ENCODE measurements at regions not wholly inside any gene's neighbourhood (a gene's known extent, or its start where the extent isn't known, plus 50 kb on each side); places are given as distances from the start of the nearest gene placed in this dataset.

DNA sequence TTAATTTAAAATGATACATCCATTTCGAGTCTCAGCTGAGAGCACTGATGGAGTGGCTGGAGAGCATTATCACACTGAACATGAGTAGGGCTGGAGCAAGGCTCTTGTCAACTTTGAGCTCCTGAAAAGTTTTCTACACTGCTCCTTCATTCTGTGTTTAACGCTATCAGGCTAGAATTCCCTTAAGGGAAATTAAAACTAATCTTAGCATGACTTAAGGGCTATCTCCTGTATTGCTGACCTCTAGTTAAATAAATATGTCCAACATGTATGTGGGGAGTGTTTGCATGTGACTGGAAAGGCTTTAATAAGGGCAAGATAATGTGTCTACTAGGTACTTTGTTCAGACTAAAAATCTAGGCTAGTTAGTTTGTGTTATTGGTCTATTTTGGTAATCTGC, 116.7 kb upstream of the CAND1 start:
- TF ChIP-seq, protein P1, sequence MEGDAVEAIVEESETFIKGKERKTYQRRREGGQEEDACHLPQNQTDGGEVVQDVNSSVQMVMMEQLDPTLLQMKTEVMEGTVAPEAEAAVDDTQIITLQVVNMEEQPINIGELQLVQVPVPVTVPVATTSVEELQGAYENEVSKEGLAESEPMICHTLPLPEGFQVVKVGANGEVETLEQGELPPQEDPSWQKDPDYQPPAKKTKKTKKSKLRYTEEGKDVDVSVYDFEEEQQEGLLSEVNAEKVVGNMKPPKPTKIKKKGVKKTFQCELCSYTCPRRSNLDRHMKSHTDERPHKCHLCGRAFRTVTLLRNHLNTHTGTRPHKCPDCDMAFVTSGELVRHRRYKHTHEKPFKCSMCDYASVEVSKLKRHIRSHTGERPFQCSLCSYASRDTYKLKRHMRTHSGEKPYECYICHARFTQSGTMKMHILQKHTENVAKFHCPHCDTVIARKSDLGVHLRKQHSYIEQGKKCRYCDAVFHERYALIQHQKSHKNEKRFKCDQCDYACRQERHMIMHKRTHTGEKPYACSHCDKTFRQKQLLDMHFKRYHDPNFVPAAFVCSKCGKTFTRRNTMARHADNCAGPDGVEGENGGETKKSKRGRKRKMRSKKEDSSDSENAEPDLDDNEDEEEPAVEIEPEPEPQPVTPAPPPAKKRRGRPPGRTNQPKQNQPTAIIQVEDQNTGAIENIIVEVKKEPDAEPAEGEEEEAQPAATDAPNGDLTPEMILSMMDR (conservative IDR thresholded peaks at IDR 0.05): no peak
- no peak for TF ChIP-seq ZFX (IDR thresholded peaks at IDR 0.05)

DNA sequence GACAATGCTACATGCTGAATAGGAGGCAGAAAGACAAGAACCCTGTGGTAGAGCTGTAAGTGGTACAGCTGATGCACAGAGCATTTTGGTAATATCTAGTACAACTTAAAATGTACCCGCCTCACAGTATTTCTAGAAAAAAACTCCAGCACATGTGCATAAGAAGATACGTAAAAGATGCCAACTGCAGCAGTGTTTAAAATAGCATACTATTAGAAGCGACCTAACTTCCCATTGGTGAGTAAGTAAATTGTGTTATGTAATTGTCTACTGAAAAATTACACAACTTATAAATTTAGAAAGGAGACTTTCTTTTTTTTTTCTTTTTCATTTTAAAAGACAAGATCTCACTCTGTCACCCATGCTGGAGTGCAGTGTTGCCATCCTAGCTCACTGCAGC, 114.3 kb upstream of the CAND1 start:
- no peak overlapping the region for H3K27ac ChIP-seq
- TF ChIP-seq ZFX (IDR thresholded peaks at IDR 0.05): no peak
- TF ChIP-seq, protein P1 (conservative IDR thresholded peaks at IDR 0.05): no peak

More for the DNA sequence above, 116.7 kb upstream of the CAND1 start:
- no peak overlapping the region for H3K27ac ChIP-seq

DNA sequence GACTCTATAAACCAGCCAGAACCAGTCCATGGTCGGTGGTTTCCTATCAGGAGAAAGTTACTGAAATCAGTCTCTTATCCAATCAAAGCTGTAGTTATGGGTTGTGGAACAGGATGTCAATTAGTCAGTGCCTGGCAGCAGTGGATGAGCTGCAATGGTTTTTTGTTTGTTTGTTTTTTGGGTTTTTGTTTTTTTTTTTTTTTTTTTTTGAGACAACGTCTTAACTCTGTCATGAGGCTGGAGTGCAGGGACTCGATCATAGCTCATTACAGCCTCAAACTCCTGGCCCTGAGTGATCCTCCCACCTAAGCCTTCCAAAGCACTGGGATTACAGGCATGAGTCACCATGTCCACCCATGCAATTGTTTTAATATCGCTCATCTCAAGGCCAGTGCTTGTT, 113.3 kb upstream of the CAND1 start:
- TF ChIP-seq, protein P1 (conservative IDR thresholded peaks at IDR 0.05): no peak
- TF ChIP-seq ZFX (IDR thresholded peaks at IDR 0.05): no peak

DNA sequence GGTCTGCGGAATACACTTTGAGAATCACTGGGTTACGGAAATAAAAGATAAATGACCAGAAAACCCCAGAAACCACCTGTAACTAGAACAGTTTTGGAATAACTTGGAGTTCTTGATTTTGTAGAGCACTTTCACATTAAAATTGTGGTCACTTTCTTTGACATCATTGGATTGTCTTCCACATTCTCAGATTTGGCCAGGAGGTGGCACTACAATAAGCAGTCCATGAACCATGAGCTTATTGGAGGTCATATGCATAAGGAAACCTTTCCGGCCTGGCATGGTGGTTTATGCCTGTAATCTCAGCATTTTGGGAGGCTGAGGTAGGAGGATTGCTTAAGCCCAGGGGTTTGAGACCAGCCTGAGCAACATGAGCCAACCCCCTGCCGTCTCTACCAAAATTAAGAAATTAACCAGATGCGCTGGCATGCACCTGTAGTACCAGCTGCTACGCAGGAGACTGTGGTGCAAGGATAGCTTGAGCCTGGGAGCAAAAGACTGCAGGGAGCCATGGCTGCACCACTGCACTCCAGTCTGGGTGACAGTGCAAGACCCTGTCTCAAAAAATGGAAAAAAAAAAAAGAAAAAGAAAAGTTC, 107.7 kb upstream of the CAND1 start:
- TF ChIP-seq ZFX (IDR thresholded peaks at IDR 0.05): no peak
- TF ChIP-seq, protein P1 (conservative IDR thresholded peaks at IDR 0.05): peak; percentile 82
- H3K27ac ChIP-seq: no peak overlapping the region

More for the DNA sequence above, 113.3 kb upstream of the CAND1 start:
- H3K27ac ChIP-seq: no peak overlapping the region

DNA sequence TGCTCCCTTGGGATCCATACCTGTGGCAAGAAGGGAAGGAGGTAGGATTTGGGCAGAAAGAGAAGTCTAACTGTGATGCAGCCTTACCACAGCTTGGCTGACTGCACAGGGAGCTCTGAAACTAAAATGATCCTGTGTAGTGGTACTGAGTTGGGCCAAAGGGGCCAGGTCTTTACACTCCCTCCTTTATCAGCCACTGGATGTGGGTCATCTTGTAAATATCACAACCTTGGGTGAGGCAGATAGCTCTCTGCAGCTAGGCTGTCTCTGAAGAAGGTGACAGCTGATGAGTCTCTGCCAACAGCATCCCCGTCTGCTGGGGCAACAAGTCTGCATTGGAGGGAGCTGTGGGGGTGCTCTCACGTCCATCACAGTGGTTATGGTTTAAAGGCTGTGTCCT, 95.9 kb upstream of the CAND1 start:
- H3K27ac ChIP-seq: no peak overlapping the region
- no peak for TF ChIP-seq ZFX (IDR thresholded peaks at IDR 0.05)
- TF ChIP-seq, protein P1 (conservative IDR thresholded peaks at IDR 0.05): no peak

DNA sequence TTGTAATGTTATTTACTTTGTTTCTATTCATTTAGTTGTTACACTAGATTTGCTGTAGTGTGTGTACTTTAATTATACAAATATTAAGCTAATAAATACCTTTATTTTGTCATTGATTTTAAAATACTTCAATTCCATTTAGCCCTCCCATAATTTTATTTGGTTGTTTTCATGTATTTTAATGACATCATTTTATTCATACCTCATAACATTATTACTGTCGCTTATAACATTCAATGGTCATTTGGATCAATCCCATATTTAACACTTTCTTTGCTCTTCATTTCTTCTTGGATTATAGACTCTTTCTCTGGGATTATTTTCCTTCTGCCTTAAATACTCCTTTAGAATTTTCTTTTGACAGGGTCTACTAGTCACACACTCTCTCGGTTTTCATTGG, 86.6 kb upstream of the CAND1 start:
- no peak overlapping the region for H3K27ac ChIP-seq
- TF ChIP-seq, protein P1 (conservative IDR thresholded peaks at IDR 0.05): no peak
- TF ChIP-seq ZFX (IDR thresholded peaks at IDR 0.05): no peak

DNA sequence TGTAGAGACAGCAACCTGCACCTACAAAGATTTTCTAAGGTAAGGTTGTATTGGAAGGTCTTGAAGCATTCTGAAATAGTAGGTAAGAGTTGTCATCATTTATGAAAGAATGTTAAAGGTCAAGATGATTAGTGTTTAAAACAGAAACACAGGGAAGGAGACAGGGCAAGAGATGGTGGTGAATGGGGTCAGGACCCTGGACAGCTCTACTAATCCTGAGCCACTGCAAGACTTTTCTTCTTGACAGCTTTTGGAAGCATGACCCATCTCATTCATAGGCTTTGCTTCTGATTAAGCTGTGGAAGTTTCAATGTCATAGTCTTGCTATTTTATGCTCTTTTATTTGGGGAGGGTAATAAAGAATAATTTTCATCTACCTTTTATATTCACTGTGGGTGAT, 75.5 kb upstream of the CAND1 start:
- TF ChIP-seq, protein P1 (conservative IDR thresholded peaks at IDR 0.05): no peak
- TF ChIP-seq ZFX (IDR thresholded peaks at IDR 0.05): no peak
- H3K27ac ChIP-seq: no peak overlapping the region
